Eye (tissue), 1 donor: ENCODE measurements at regions not wholly inside any gene's neighbourhood (a gene's known extent, or its start where the extent isn't known, plus 50 kb on each side); places are given as distances from the start of the nearest gene placed in this dataset.

Experiments
- DNase-seq: peaks from one replicate; pipeline ENCODE4 v3.0.0-alpha.2; 2015

GRCh38 chr9:87290241-87291052, 207.2 kb upstream of the DAPK1 start:
- DNase-seq, result no peak

GRCh38 chr9:87292449-87293191, 205.0 kb upstream of the DAPK1 start:
- DNase-seq, result no peak

GRCh38 chr9:87294126-87294525, 203.5 kb upstream of the DAPK1 start:
- DNase-seq, result no peak

GRCh38 chr9:87300915-87301314, 196.8 kb upstream of the DAPK1 start:
- DNase-seq, result no peak

- DNase-seq, result no peak
Observed at GRCh38 chr9:87301371-87301770, 196.3 kb upstream of the DAPK1 start.

GRCh38 chr9:87305151-87305550, 192.5 kb upstream of the DAPK1 start:
- DNase-seq, result no peak

- DNase-seq, result no peak
Observed at GRCh38 chr9:87306006-87306405, 191.7 kb upstream of the DAPK1 start.

- no peak for DNase-seq
Observed at GRCh38 chr9:87307848-87308247, 189.8 kb upstream of the DAPK1 start.

GRCh38 chr9:87309236-87309635, 188.4 kb upstream of the DAPK1 start:
- no peak for DNase-seq

GRCh38 chr9:87310827-87311523, 186.7 kb upstream of the DAPK1 start:
- DNase-seq, result no peak

GRCh38 chr9:87319656-87320055, 178.0 kb upstream of the DAPK1 start:
- no peak for DNase-seq

GRCh38 chr9:87320146-87320884, 177.4 kb upstream of the DAPK1 start:
- no peak for DNase-seq

- no peak for DNase-seq
Observed at GRCh38 chr9:87322840-87323635, 174.6 kb upstream of the DAPK1 start.

GRCh38 chr9:87323928-87324327, 173.7 kb upstream of the DAPK1 start:
- DNase-seq, result no peak

- DNase-seq, result peak; percentile 88
Observed at GRCh38 chr9:87324613-87325194, 173.0 kb upstream of the DAPK1 start.

- no peak for DNase-seq
Observed at GRCh38 chr9:87327575-87328125, 170.0 kb upstream of the DAPK1 start.

- no peak for DNase-seq
Observed at GRCh38 chr9:87333802-87334201, 163.9 kb upstream of the DAPK1 start.

GRCh38 chr9:87334366-87334765, 163.3 kb upstream of the DAPK1 start:
- DNase-seq, result no peak

- peak; percentile 42 for DNase-seq
Observed at GRCh38 chr9:87336407-87336806, 161.3 kb upstream of the DAPK1 start.

- DNase-seq, result peak; percentile 91
Observed at GRCh38 chr9:87336914-87337333, 160.7 kb upstream of the DAPK1 start.
